ENCODE measurements at regions not wholly inside any gene's neighbourhood (a gene's known extent, or its start where the extent isn't known, plus 50 kb on each side); places are given as distances from the start of the nearest gene placed in this dataset.

- Histone ChIP-seq H4K20me1 (ENCODE audit: insufficient read depth, low read length) (no peaks in the 10 kb centered on the region), H3K9me3 (ENCODE audit: control insufficient read depth, insufficient read depth, low read length) (no peaks in the 10 kb centered on the region), H2AK5ac (ENCODE audit: low read depth, low read length) (no peak overlapping the region), H3K79me1 (ENCODE audit: low read depth in 1 of 2, low read length in 2 of 2) (no peaks in the 10 kb centered on the region), H2BK5ac (ENCODE audit: low read depth, low read length, poor library complexity, severe bottlenecking) (no peak overlapping the region), H2BK20ac (ENCODE audit: low read depth, low read length) (no peak overlapping the region), H2AFZ (replicated peaks; ENCODE audit: low read length, poor library complexity) (no peak overlapping the region), H2AK9ac (replicated peaks; ENCODE audit: low read depth, low read length, poor library complexity) (no peak overlapping the region), H3K9ac (ENCODE audit: low read depth, low read length) (no peak overlapping the region), H3K4me3 (ENCODE audit: insufficient read depth, low read depth, low read length) (no peak overlapping the region), H3K27me3 (ENCODE audit: control insufficient read depth, insufficient read depth, low read length) (no peaks in the 10 kb centered on the region), H3K4me2 (ENCODE audit: low read depth, low read length) (no peak overlapping the region), H4K91ac (ENCODE audit: insufficient read depth, low read depth, low read length) (no peak overlapping the region), H3K18ac (ENCODE audit: low read depth, low read length) (no peak overlapping the region), H3K36me3 (ENCODE audit: control insufficient read depth, insufficient read depth, low read length) (no peaks in the 10 kb centered on the region), H3K4ac (ENCODE audit: low read depth, low read length) (no peak overlapping the region), H3K56ac (ENCODE audit: extremely low read depth, insufficient read depth, low read length) (no peak overlapping the region), H4K5ac (ENCODE audit: low read depth, low read length) (no peak overlapping the region), H2BK120ac (ENCODE audit: low read depth, low read length) (no peak overlapping the region), H3K4me1 (ENCODE audit: control insufficient read depth, insufficient read depth, low read length) (no peaks in the 10 kb centered on the region), H4K8ac (ENCODE audit: low read depth in 2 of 2, low read length in 2 of 2) (no peak overlapping the region), H3K14ac (replicated peaks; ENCODE audit: low read depth, low read length) (no peak overlapping the region), H3K9me1 (ENCODE audit: insufficient read depth, low read length) (no peaks in the 10 kb centered on the region), H2BK15ac (ENCODE audit: low read depth, low read length) (no peak overlapping the region), H3K27ac (ENCODE audit: insufficient read depth, low read length) (no peak overlapping the region), H3K23ac (ENCODE audit: low read depth, low read length) (no peak overlapping the region)
- intact Hi-C loops (cut with micrococcal nuclease) = no loop called here
- no peak for ATAC-seq (ENCODE audit: low read depth)
- DNase-seq = no peak
- TF ChIP-seq USF2 (IDR thresholded peaks at IDR 0.05; ENCODE audit: low read depth, low read length) = no peak
- TF ChIP-seq FOS (IDR thresholded peaks at IDR 0.05; ENCODE audit: low read depth, low read length) = no peak
- TF ChIP-seq POLR2A (IDR thresholded peaks at IDR 0.05; ENCODE audit: low read depth, low read length) = no peak
- TF ChIP-seq BHLHE40 (IDR thresholded peaks at IDR 0.05; ENCODE audit: low read depth, low read length) = no peak
- no peak for TF ChIP-seq SMC3 (IDR thresholded peaks at IDR 0.05; ENCODE audit: low read depth, low read length)
- TF ChIP-seq RCOR1 (IDR thresholded peaks at IDR 0.05; ENCODE audit: insufficient replicate concordance, low read length) = no peak
- TF ChIP-seq CHD1 (IDR thresholded peaks at IDR 0.05; ENCODE audit: low read depth, low read length) = no peak
- dilution Hi-C loops (cut with HindIII; ENCODE audit: low sequenced_read_pairs, unreplicated experiment) = no loop called here
- ChIA-PET POLR2A (ENCODE audit: unreplicated experiment) (no interaction called here), CTCF (no interaction called here)
- in situ Hi-C loops (cut with MboI; ENCODE audit: low sequenced_read_pairs) = no loop called here
- no TSS peak for BruUV-seq (replicated peaks)
These were observed 1020.1 kb downstream of the TDRD15 start for GRCh38 chr2:22143840-22144239.

Data from IMR-90 (cell line).